ENCODE measurements at regions not wholly inside any gene's neighbourhood (a gene's known extent, or its start where the extent isn't known, plus 50 kb on each side); places are given as distances from the start of the nearest gene placed in this dataset.

DNA sequence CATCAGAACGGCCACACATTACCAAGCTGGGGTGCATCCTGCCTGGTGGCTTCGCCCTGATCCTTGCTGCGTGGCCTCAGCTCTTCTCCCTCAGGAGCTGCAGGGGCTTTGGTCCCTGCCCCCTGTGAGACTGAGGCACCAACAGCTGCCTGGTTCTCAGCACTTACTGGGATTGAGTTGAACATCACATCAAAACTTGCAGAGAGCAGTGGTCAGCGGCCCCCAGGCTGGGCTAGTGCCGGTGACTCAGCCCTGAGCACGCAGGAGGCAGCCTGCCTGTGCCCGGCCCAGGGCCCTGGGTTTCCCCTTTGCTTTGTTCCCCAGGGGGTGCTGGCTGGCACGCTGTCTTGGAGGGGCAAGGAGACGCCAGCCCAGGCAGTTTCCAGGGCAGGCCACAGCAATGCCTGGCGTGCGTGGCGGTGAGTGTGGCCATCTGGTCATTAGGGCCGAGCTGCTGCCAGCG, 63.3 kb downstream of the DLL1 start:
- Histone ChIP-seq H3K79me2 (ENCODE audit: insufficient read depth, low read length) (no peaks in the 10 kb centered on the region), H3K36me3 (ENCODE audit: insufficient read depth, low read length) (no peaks in the 10 kb centered on the region), H4K20me1 (ENCODE audit: insufficient read depth, low read length) (no peaks in the 10 kb centered on the region), H3K9me3 (ENCODE audit: low read depth, low read length) (no peaks in the 10 kb centered on the region), H2AFZ (ENCODE audit: low read length) (no peak overlapping the region), H3K27ac (ENCODE audit: low read depth, low read length) (no peak overlapping the region), H3K4me3 (ENCODE audit: insufficient read depth, low read length) (no peak overlapping the region), H3K27me3 (ENCODE audit: insufficient read depth, low read length) (no peaks in the 10 kb centered on the region), H3K4me1 (ENCODE audit: insufficient read depth, low read length) (no peaks in the 10 kb centered on the region), H3K4me2 (ENCODE audit: insufficient read depth, low read length) (no peak overlapping the region)
- no peak for DNase-seq (ENCODE audit: insufficient read length, low spot score, missing footprints)
- TF ChIP-seq, protein P1, sequence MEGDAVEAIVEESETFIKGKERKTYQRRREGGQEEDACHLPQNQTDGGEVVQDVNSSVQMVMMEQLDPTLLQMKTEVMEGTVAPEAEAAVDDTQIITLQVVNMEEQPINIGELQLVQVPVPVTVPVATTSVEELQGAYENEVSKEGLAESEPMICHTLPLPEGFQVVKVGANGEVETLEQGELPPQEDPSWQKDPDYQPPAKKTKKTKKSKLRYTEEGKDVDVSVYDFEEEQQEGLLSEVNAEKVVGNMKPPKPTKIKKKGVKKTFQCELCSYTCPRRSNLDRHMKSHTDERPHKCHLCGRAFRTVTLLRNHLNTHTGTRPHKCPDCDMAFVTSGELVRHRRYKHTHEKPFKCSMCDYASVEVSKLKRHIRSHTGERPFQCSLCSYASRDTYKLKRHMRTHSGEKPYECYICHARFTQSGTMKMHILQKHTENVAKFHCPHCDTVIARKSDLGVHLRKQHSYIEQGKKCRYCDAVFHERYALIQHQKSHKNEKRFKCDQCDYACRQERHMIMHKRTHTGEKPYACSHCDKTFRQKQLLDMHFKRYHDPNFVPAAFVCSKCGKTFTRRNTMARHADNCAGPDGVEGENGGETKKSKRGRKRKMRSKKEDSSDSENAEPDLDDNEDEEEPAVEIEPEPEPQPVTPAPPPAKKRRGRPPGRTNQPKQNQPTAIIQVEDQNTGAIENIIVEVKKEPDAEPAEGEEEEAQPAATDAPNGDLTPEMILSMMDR (IDR thresholded peaks at IDR 0.05; ENCODE audit: extremely low read depth, low read depth, low read length), result no peak

DNA sequence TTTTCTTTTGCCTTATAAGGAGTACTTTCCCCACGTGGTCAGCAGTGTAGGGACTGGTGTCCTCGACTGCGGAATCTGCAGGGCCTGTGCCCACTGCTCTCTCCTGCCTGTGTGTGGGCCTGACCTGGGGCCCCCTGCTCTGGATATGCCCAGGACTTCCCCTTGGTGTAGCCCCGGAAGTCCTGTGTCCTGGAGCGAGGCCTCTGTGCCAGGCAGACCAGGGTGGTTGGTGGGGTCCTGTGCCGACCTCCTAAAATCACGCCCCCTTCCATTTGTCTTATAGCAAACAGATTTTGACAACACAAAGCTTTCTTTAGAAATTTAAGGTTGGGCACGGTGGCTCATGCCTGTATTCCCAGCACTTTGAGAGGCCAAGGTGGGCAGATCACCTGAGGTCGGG, 64.2 kb downstream of the DLL1 start:
- H3K9me3 ChIP-seq (ENCODE audit: low read depth, low read length), result no peaks in the 10 kb centered on the region
- H2AFZ ChIP-seq (ENCODE audit: low read length), result no peak overlapping the region
- no peaks in the 10 kb centered on the region for H3K27me3 ChIP-seq (ENCODE audit: insufficient read depth, low read length)
- peak; percentile 76 for DNase-seq (ENCODE audit: insufficient read length, low spot score, missing footprints)
- no peaks in the 10 kb centered on the region for H3K36me3 ChIP-seq (ENCODE audit: insufficient read depth, low read length)
- no peaks in the 10 kb centered on the region for H3K4me1 ChIP-seq (ENCODE audit: insufficient read depth, low read length)
- TF ChIP-seq, protein P1 (IDR thresholded peaks at IDR 0.05; ENCODE audit: extremely low read depth, low read depth, low read length), result no peak
- no peak overlapping the region for H3K4me2 ChIP-seq (ENCODE audit: insufficient read depth, low read length)
- H4K20me1 ChIP-seq (ENCODE audit: insufficient read depth, low read length), result no peaks in the 10 kb centered on the region
- no peak overlapping the region for H3K27ac ChIP-seq (ENCODE audit: low read depth, low read length)
- H3K4me3 ChIP-seq (ENCODE audit: insufficient read depth, low read length), result no peak overlapping the region
- no peaks in the 10 kb centered on the region for H3K79me2 ChIP-seq (ENCODE audit: insufficient read depth, low read length)

DNA sequence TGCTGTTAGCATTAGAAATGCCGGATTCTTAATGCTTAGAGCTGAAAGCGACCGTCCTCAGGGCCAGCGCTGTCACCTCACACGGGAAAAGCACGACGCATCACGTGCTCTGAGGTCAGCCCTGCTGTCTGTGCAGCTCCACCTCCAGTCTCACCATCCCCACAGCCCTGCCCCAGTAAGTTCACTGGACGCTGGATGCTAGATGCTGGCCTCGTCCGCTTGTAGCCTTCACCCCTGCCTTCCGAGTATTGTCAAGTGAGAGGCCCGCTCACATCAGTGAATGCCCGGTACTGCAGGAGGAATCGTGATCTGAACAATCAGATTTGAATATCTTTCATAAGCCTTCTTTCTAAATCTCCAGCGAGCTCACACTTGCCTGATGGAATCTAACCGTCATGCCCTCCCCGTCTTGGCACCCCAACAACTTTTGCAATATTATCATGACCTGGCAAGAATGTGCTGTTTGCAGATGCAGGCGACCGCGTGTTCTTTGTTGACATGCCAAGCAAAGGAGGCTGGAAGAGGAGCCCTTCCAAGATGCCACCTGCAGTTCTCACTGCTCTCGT, 64.9 kb downstream of the DLL1 start:
- Histone ChIP-seq H3K9me3 (ENCODE audit: low read depth, low read length) (no peaks in the 10 kb centered on the region), H3K79me2 (ENCODE audit: insufficient read depth, low read length) (no peaks in the 10 kb centered on the region), H3K4me2 (ENCODE audit: insufficient read depth, low read length) (no peak overlapping the region), H3K27ac (ENCODE audit: low read depth, low read length) (no peak overlapping the region), H3K27me3 (ENCODE audit: insufficient read depth, low read length) (no peaks in the 10 kb centered on the region), H3K4me1 (ENCODE audit: insufficient read depth, low read length) (no peaks in the 10 kb centered on the region), H3K4me3 (ENCODE audit: insufficient read depth, low read length) (no peak overlapping the region), H2AFZ (ENCODE audit: low read length) (no peak overlapping the region), H4K20me1 (ENCODE audit: insufficient read depth, low read length) (no peaks in the 10 kb centered on the region), H3K36me3 (ENCODE audit: insufficient read depth, low read length) (no peaks in the 10 kb centered on the region)
- TF ChIP-seq, protein P1 (IDR thresholded peaks at IDR 0.05; ENCODE audit: extremely low read depth, low read depth, low read length), result no peak
- peak; percentile 17 for DNase-seq (ENCODE audit: insufficient read length, low spot score, missing footprints)

DNA sequence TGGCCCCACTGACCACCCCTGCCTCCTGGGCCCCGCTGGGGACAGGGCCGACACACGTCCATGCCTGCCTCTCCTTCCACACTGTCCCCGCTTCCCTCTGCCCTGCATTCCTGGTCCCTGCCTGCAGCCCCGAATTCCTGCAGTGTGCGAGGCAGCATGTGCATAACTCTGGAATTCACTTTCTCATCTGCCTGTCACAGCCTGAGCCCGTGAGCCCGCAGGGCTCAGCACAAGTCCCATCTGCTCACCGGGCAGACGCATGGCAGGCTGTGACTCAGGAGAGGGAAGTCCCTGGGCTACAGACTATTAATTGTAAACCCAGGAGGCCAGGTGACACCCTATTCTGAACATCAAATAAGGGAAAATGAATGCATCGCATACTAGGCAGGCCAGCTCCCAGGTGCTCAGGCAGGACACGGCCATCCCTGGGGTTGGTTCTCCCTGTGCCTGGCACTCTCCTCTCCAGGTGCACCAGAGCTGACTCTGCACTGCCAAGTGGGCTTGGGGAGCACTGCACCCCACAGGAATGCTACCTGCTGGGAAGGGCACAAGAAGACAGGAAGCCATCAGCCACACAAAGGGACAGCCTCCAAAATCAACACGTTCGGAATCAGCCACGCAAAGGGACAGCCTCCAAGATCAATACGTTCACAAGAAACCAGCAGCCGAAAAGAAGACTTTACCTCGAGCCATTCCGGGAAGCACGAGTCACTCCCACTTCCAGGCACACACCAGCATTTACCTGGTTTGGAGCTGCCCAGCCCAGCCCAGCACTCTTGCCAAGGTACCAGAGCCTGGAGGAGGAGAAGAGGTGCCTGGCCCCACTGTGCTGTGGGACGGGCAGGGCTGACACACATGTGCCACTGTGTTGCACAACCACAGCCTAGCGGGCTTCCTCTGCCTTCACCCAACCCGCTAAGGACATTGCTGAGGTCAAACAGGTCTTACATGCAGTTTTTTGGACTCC, 65.9 kb downstream of the DLL1 start:
- no peaks in the 10 kb centered on the region for H3K9me3 ChIP-seq (ENCODE audit: low read depth, low read length)
- no peak overlapping the region for H3K4me2 ChIP-seq (ENCODE audit: insufficient read depth, low read length)
- H2AFZ ChIP-seq (ENCODE audit: low read length), result no peak overlapping the region
- H3K27ac ChIP-seq (ENCODE audit: low read depth, low read length), result no peak overlapping the region
- no peak overlapping the region for H3K4me3 ChIP-seq (ENCODE audit: insufficient read depth, low read length)
- H3K27me3 ChIP-seq (ENCODE audit: insufficient read depth, low read length), result no peaks in the 10 kb centered on the region
- H4K20me1 ChIP-seq (ENCODE audit: insufficient read depth, low read length), result no peaks in the 10 kb centered on the region
- TF ChIP-seq, protein P1 (IDR thresholded peaks at IDR 0.05; ENCODE audit: extremely low read depth, low read depth, low read length), result no peak
- no peaks in the 10 kb centered on the region for H3K36me3 ChIP-seq (ENCODE audit: insufficient read depth, low read length)
- peak; percentile 82 for DNase-seq (ENCODE audit: insufficient read length, low spot score, missing footprints)
- H3K4me1 ChIP-seq (ENCODE audit: insufficient read depth, low read length), result no peaks in the 10 kb centered on the region
- no peaks in the 10 kb centered on the region for H3K79me2 ChIP-seq (ENCODE audit: insufficient read depth, low read length)

Measured in osteoblast (primary cell).